NCI-H2171 (cell line): ENCODE measurements at regions not wholly inside any gene's neighbourhood (a gene's known extent, or its start where the extent isn't known, plus 50 kb on each side); places are given as distances from the start of the nearest gene placed in this dataset.

Source experiments
- DNase-seq: peaks from one replicate; lab custom pipeline; 2025; lab: John Stamatoyannopoulos, UW

DNA sequence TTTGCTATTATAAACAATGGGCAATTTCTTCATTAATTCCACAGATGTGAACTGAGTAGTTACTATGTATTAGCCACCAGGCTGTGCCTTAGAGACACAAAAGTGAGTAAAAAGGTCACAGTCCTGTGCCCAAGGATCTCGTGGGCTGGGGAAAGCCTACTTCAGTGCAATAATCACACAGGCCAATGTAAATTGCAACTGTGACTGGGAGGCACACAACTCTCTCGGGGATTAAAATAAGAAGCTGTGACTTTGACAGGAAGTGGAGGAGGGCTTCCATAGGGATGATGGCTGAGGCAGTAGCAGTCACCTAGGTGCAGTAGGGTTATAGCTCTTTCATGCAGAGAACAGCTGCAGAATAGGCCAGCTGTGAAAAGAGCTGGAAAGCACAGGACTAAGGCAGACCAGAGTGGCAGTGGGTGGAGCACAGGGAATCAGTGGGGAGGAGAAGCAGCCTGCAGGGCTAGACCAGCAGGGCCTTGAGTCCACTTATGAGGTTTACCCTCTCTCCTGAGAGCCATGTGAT, 121.9 kb downstream of the MAB21L3 start:
- DNase-seq, result no peak

DNA sequence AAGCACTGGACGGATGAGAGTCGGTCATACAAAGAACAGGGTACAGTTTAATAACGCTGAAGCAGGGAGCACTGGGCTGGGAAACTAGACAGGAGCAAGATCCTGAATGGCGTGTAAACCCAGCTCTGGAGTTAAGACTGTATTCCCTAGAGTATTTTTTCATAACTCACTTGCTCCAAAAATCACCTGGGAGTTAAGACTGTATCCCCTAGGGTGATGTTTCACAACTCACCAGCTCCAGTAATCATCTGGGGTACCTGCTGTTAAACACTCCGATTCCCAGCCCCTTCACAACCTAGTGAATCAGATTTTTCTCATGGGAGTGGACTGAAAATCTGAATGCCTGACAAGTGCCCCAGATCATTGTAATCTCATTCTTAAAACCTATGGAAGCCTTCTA, 123.2 kb downstream of the MAB21L3 start:
- DNase-seq, result peak; percentile 57

DNA sequence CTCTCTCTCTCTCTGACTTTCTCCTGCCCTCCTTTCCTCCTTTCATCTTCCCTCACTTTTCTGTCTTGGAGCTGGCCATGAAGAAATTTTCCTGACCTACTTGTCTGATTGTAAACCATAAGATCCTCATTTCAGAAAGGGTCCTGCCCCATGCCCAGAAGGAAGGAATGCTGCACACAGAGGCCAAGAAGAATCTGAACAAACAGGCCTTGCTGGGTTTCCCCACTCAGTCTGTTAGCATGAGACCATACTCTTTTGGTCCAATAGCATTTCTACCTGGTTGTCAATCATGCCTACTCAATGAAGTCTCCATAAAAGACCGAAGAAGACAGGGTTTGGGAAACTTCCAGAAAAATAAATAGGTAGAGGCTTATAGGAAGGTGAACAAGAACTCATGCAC, 128.7 kb downstream of the MAB21L3 start:
- no peak for DNase-seq

DNA sequence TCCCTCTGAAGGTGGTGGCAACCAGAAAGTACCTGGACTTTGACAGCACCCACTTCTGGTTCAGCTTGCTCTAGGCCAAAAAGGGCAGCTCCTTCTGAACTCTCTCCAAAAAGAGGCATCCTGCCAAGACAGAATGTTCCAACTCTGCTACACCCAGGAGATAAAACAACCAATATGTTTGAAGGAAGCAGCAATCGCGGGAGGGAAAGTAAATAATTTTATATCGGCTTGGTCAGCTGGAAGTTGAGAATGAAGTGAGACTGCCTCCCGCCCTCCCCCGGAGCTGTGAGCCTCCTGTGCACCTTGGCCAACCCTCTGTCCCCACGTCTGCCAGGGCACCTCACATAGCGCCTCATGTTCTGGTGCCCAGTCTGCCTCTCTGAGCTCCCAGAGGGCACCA, 130.3 kb upstream of the ATP1A1 start:
- no peak for DNase-seq

DNA sequence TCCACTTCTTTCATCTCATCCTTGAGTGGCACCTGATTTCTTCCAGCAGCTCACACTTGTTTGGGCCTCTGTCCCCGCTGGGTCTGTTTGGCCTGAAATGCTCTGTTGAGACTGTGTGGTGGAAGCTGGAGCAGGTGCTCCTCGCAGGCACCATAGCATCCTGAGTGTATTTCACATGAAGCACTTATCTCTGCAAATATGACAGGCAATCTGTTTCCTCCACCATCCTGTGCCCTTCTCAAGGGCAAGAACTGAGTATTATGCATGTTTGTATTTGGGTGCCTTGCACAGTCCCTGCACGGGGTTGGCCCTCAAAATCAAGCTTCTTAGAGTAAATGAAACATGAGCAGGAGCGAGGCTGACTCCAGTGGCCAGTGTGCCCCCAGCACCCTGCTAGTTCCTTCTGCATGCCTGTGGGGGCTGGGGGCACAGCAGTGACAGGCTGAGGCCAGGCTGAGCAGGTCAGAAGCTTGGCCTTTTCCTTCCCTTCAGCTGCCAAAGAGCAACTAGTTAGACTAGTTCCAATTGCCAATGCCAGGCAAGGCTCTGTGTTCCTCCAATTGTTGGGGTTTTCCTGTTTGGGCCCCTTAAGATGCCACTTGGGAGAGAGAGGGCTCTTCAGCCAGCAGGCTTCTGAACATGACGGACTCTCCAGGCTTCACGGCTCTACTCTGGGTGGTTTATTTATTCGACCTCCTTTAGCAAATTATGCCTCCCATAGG, 129.6 kb upstream of the ATP1A1 start:
- no peak for DNase-seq

DNA sequence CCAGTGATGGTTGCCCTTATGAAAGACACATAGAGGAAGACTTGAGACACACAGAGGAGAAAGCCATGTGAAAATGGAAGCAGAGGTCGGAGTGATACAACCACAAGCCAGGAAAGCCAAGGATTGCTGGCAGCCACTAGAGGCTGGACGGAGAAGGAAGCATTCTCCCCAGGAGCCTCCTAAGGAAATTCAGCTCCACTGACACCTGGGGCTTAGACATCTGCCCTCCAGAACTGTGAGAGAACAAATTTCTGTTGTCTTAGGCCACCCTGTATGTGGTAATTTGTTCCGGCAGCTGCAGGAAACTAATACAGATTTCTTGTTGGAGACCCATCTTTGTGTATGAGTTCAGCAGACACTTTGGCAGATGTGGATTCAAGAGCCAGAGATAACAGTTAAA, 126.9 kb upstream of the ATP1A1 start:
- DNase-seq, result no peak

DNA sequence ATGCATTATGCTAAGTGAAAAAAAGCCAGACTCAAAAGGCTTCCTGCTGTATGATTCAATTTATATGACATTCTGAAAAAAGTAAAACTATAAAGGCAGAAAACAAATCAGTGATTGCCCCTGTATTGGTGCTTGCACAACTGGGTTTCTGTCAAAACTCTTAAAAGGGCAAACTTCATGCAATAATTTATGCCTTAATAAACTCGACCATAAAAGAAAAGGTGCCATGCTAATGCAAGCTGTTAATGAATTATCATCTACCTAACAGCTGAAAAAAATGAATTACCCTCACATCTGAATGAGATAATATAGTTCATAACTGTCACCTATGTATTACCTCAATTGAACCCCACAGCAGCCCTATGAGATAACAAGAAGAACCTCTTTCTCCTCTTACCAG, 120.8 kb upstream of the ATP1A1 start:
- no peak for DNase-seq

DNA sequence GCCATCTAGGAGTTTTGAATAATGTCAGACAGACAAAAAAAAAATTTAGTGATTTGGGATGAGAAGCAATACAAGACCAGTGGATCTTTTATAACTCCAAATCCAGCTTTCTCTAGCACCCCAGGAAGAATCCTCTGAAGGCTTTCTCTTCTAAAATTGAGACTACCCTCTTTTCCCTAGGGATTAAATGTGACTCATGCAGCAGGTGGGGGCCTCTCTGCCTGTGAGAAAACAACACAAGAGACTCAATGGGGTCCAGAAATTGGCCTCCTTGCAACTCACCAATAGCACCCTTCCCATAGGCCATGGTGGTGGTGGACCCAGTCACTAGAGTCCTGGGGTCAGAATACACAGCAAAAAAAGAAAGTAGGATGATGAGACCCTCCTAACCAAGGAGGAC, 120.3 kb upstream of the ATP1A1 start:
- peak; percentile 30 for DNase-seq

DNA sequence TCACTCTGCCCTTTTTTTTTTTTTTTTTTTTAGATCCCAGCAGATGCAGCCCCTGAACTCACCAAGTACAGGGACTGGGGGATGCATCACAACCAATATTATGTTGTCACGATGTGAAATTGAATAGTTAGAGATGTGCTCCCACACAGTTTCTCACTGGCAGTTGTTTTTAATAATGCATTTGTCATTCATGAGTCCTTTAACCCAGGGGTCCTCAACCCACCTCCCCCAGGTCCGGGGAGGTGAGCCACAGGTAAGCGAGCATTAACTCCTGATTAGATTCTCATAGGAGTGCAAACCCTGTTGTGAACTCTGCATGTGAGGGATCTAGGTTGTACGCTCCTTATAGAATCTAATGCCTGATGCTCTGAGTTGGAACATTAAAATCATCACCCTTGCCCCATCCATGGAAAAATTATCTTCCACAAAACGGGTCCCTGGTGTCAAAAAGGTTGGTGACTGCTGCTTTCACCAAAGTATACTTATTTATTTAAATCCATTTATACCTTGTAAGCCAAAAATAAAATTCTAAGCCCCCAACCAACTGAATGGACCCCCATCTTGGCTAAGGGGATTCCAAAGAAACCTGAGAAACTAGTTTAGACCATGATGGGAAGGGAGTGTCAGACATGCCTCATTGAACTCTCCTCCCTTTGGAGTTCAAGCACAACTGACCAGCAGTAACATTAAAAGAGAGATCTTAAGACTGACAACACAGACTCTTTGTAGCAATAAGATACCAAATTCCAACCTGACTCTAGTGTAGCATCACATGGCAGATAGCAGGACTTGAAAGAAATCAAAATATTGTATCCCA, 119.3 kb upstream of the ATP1A1 start:
- DNase-seq, result no peak

DNA sequence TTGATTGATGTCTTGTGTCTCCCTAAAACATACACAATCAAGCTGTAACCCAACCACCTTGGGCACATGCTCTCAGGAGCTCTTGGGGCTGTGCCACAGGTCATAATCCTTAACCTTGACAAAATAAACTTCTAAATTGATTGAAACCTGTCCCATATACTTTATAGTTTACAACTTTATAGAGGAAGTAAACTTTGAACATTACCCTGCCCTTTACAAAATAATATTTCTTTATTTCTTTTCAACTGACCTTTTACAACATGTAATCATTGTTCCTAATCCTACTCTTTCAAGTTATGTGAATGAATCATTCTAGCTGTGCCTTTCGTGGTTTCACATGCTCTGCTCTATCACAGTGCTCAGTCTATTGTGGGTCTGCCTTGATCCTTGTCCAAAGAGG, 118.3 kb upstream of the ATP1A1 start:
- no peak for DNase-seq

DNA sequence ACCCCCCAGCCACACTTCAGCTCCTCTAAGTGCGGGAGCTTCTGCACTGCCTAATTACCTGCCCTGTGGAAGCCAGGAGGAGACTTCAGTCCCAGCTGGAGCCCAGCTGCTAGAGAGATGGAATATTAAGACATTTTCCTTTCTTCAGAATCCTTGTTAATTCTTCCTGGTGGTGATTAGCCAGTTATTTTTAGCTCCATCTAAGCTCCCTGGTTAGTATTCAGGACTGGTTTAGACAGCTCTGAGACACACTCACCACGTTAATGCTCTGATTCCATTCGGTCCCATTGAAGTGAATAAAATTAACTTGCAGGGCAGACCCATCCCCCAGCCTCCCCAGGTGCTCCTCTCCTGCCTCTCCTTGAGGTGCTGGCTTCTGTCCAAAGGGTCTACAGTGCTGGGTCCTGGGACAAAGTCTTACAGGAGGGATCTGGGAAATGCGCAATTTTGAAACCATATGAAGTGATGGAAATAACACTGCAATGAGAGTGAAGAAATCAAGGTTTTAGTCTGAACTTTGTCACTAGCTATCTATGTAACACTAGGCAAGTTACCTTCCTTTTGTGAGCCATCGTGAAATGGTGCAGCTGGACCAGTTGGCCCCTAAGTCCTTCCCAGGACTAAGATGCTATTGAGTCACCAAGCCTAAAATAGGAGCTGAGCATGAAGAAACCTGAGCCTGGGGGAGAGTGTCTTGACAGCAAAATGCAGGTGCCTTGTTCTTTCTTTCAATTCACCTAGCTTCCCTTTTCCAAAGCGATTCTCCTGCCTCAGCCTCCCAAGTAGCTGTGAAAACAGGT, 117.4 kb upstream of the ATP1A1 start:
- DNase-seq, result peak; percentile 88

DNA sequence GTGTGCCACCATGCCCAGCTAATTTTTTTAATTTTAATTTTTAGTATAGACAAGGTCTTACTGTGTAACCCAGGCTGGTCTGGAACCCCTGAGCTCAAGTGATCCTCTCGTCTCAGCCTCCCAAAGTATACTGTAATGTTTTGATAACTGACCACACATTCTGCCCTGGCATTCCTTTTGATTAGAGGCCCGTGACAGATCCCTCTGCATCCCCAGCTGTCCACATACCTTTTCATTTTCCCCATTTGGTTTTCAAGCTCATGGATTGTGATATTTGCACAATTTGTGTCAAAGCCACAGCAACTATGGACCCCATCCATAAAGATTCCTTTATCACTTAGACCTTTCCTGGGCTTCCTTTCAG, 116.8 kb upstream of the ATP1A1 start:
- DNase-seq, result no peak

DNA sequence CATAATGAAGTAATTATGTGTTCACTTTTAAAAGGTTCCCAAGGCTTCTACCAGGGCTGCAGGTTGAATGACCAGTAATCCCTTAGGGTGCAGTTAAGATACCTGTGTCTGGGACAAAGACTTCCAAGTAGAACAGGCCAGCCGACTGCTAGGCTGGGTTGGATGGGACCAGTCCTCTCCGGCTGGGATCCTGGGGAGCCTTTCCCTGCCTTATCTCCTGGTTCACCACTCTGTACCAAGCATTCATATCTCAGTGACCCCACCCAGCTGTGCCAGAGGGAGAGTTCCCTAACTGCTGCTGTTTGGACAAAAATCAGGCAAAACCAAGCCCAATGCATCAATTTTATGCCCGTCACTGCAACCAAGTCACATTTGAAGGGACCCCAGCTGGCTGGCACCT, 116.2 kb upstream of the ATP1A1 start:
- no peak for DNase-seq

DNA sequence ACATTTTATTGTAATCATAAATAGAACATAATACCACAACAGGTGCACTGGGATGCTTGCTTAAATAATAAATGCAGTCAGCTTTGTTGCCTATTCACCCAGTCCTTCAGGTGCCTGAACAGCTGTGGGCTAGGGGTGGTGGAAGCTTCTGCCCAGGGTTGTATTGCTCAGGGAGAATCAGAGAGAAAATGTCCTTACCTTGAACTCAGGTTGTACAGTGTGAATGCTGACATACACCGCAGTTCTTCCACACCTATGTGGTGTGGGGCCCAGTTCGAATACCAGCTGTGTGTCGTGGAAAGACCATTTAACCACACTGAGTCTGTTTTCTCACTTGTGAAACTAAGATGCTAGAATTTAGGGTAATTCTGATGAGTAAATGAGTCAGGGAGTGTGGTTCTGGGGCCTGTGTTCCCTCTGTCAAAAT, 115.7 kb upstream of the ATP1A1 start:
- peak; percentile 95 for DNase-seq

DNA sequence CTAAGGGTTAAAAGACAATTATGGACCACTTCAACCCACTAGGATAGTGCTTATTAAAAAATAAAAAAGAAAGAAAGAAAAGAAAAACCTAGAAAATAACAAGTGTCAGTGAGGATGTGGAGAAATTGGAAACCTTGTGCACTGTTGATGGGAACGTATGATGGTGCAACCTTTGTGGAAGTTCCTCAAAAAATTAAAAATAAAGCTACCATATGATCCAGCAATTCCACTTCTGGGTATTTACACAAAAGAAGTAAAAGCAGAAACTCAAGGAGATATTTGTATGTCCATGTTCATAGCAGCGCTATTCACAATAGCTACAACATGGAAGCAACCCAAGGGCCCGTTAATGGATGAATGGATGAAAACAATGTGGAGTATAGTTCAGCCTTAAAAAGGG, 115.2 kb upstream of the ATP1A1 start:
- DNase-seq, result no peak

DNA sequence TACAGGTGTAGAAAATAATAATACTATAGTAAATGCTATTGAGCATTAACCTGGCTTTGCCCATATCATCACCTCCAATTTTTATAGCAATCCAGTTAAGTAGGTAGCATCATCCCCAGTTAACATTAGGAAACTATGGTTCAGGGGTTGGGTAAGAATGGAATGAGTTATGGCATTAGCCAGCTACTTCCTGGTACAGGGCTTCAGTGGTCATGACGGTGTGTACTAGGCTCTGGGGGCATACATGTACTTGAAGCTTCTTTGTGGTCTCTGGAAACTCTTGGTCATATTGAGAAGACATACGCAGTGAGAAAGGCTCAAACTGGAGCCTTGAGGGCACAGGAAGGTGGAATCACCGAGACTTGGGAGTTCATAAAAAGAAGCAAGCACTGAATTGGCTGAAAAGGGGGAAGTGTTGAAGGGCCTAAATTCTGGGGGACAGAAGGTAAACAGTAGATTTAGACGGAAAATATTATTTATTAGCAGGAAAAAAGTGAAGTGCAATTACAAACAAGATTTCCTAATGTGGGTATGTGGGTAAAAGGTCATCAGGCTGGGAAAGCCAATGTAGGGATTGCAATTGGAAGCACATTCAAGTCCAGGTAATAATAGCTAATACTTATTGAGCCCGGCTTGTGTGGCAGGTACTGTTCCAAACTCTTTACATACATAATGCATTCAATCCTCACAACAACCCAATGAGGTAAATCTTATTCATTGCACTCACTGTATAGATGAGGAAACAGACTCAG, 114.2 kb upstream of the ATP1A1 start:
- DNase-seq, result no peak

DNA sequence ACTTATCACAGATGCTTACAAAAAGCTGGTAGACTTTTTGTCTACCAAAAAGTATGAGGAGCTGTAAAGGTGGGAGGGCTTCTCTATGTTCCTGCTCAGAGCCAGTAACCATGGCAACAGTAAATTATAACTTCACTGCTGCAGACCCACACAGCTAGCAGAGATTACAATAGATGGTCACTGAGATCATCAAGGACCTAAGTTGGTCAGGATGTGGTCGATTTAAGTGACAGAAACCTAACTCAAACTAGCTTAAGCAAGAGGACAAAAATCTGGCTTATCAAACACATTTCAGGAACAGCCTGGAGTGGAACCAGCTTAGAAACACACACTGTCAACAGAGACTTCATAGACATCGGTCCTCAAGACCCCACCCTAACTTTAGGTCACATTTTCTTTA, 113.4 kb upstream of the ATP1A1 start:
- DNase-seq, result no peak

DNA sequence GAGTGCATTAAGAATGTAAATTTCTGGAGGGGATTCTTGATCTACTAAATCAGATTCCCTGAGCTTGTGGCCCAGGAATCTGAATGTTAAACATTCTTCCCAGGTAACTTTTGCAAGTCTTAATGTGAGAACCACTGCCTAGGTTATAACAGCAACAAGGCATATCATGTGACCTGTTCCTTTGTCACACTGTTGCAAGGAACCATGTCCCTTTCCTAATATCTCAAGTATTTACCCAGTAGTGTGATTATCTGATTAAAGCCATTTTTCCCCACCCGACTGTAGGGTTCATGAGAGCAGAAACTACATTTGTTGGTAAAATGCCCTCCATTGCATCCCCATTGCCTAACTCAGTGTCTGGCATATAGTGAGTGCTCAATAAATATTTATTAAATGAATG, 112.9 kb upstream of the ATP1A1 start:
- DNase-seq, result no peak

DNA sequence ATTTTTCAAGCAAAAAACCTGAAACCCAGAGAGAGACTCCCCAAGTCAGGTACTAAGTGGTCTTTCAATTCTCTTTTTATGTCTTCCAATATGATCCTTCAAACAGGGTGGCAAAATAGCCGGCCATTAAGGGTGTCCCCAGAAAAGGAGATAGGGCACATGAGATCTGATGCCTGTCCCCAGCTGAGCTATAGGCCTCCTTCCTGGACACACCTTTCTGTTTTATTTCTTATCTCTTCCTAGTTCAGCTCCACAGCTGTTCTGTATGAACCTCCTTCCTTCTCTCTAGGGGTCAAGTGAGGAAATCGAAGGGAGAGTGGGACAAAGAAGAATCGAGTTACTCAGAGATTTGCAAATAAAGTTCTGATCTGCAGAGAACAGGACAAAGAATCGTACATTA, 112.4 kb upstream of the ATP1A1 start:
- DNase-seq, result no peak

DNA sequence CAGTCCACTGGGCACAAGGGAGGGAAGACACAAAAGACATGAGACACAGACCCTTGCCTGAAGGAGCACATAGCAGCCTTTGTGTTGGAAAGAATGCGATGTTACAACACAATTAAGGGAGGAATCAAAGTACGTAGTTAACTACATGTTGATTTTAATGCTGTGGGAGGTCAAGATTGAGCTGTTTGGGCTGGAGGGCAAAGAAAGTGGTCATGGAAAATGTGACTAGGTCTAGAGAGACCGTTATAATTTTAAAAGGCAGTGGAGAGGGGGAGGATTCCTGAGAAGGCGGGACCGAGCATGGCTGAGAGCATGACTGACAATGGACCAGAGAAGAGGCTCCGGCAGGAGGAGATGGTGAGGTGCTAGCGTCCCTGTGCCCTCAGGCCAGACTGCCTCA, 111.8 kb upstream of the ATP1A1 start:
- DNase-seq, result no peak

DNA sequence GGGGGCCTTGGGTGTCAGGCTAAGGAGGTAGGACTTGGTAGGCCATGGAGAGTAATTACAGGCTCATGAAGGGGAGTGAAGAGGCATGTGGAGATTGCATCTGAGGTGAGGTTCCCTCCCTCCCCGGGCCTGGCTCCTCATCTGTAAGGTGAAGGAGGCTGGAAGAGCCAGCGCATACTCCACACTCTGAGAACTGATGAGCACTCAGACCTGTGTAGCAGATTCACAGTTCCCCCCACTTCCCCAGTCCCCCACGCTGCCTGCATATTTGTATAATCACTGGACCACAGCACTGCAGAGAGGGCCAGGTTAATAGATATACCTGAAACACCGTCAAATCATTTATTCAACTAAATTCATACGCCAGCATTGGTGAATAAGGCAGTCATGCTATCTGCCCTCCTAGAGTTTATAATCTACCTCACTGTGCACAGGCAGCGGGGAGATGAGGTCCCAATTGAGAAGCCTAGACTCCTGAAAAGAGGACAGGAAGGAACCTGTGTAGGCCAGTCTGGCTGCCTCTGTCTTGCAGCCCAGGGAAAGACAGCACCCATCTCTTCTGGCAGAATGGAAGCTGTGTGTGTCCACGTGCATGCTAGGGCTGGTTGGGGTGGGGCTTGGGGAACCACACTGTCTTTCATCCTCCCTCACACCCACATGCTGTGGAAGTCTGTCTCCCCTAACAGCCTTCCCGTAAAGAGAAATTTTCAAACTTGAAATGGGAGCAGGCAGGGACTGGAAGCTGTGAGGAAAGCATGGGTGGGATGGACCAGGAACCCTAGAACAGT, 110.6 kb upstream of the ATP1A1 start:
- no peak for DNase-seq
